ENCODE measurements at regions not wholly inside any gene's neighbourhood (a gene's known extent, or its start where the extent isn't known, plus 50 kb on each side); places are given as distances from the start of the nearest gene placed in this dataset.

GRCh38 chr1:22248746-22249145 lies 105.8 kb upstream of the WNT4 start:
- no peak for TF ChIP-seq CTCF (IDR thresholded peaks at IDR 0.05; ENCODE audit: low read length)
- TF ChIP-seq EZH2 (IDR thresholded peaks at IDR 0.05; ENCODE audit: borderline replicate concordance, low read length) = no peak

All from OCI-LY1 (cell line).